Activated T-helper 1 cell treated with anti-CD3 and anti-CD28 coated beads, Interleukin-2, amount 50 U/mL, for 16 hours (primary cell): ENCODE measurements at regions not wholly inside any gene's neighbourhood (a gene's known extent, or its start where the extent isn't known, plus 50 kb on each side); places are given as distances from the start of the nearest gene placed in this dataset.

ENCODE experiments used
- DNase-seq, 2 donors: peaks; one replicate each; pipeline ENCODE4 v3.0.0-alpha.2; 2020; ENCODE audit warnings: low read depth in 1 of 2, low spot score in 1 of 2

- no peak for DNase-seq
Measured at GRCh38 chr10:65313406-65313805, 1612.4 kb upstream of the LRRTM3 start.

GRCh38 chr10:65314253-65314652 lies 1611.6 kb upstream of the LRRTM3 start:
- no peak for DNase-seq

GRCh38 chr10:65319493-65319892 lies 1606.3 kb upstream of the LRRTM3 start:
- no peak for DNase-seq

- DNase-seq, result no peak
Measured at GRCh38 chr10:65320236-65321026, 1605.4 kb upstream of the LRRTM3 start.

- no peak for DNase-seq
Measured at GRCh38 chr10:65323802-65324201, 1602.0 kb upstream of the LRRTM3 start.

GRCh38 chr10:65325913-65326312 lies 1599.9 kb upstream of the LRRTM3 start:
- no peak for DNase-seq

GRCh38 chr10:65328486-65328885 lies 1597.3 kb upstream of the LRRTM3 start:
- DNase-seq, result no peak

GRCh38 chr10:65335311-65335710 lies 1590.5 kb upstream of the LRRTM3 start:
- no peak for DNase-seq

GRCh38 chr10:65340340-65340739 lies 1585.5 kb upstream of the LRRTM3 start:
- no peak for DNase-seq

- DNase-seq, result no peak
Measured at GRCh38 chr10:65341323-65341925, 1584.4 kb upstream of the LRRTM3 start.

- no peak for DNase-seq
Measured at GRCh38 chr10:65342245-65342644, 1583.6 kb upstream of the LRRTM3 start.

GRCh38 chr10:65346466-65346865 lies 1579.4 kb upstream of the LRRTM3 start:
- no peak for DNase-seq

- no peak for DNase-seq
Measured at GRCh38 chr10:65348637-65349036, 1577.2 kb upstream of the LRRTM3 start.

- DNase-seq, result no peak
Measured at GRCh38 chr10:65350611-65351010, 1575.2 kb upstream of the LRRTM3 start.

GRCh38 chr10:65355141-65355680 lies 1570.6 kb upstream of the LRRTM3 start:
- no peak for DNase-seq

- DNase-seq, result no peak
Measured at GRCh38 chr10:65358565-65358964, 1567.3 kb upstream of the LRRTM3 start.

GRCh38 chr10:65360497-65360896 lies 1565.3 kb upstream of the LRRTM3 start:
- no peak for DNase-seq

- DNase-seq, result no peak
Measured at GRCh38 chr10:65365878-65366277, 1560.0 kb upstream of the LRRTM3 start.

GRCh38 chr10:65367706-65368105 lies 1558.1 kb upstream of the LRRTM3 start:
- no peak for DNase-seq

GRCh38 chr10:65375528-65375927 lies 1550.3 kb upstream of the LRRTM3 start:
- no peak for DNase-seq

- no peak for DNase-seq
Measured at GRCh38 chr10:65377687-65378086, 1548.1 kb upstream of the LRRTM3 start.

- DNase-seq, result no peak
Measured at GRCh38 chr10:65394502-65395297, 1531.1 kb upstream of the LRRTM3 start.
